T-cell (primary cell): ENCODE measurements at regions not wholly inside any gene's neighbourhood (a gene's known extent, or its start where the extent isn't known, plus 50 kb on each side); places are given as distances from the start of the nearest gene placed in this dataset.
"Not testable (repeated sequence)": the region's sequence is repeated elsewhere in the genome, so short reads cannot be mapped to it uniquely, and the experiment has no call there.

Experiments used
- ATAC-seq, 4 experiments: fragments of 200-7000 bp in 3 of 4; fragments of 150-1000 bp in 1 of 4; cut with Tn5 transposase; replicated peaks in 1 of 4; 1 replicate in 3 of 4; 2 replicates in 1 of 4; pipeline ENCODE4 v1.10.0; 2021; ENCODE audit warnings: moderate library complexity in 3 of 4, mild to moderate bottlenecking in 2 of 4, moderate number of reproducible peaks in 1 of 4
- CTCF ChIA-PET, 2 donors: fragments of 300-600 bp; sonication (Branson Sonifier 250); formaldehyde crosslinking; loops; one replicate each; lab custom pipeline; 2022; ENCODE audit warnings: antibody characterized with exemption in 2 of 2; lab: Charles Lee
- POLR2A ChIA-PET, 2 donors: fragments of 300-600 bp; sonication (Branson Sonifier 250); formaldehyde crosslinking; loops; one replicate each; lab custom pipeline; 2022; ENCODE audit warnings: antibody characterized with exemption in 2 of 2; lab: Charles Lee
- DNase-seq, 35 experiments: peaks; one replicate each; pipeline versions ENCODE4 v3.0.0 to v3.0.0-alpha.2; 2013 to 2023
- H3K27ac ChIP-seq: one replicate; pipeline ENCODE4 v1.5.1; 2013; ENCODE audit warnings: low read length
- H3K27me3 ChIP-seq, 2 experiments: replicated peaks in 1 of 2; 1 replicate in 1 of 2; 2 replicates in 1 of 2; pipeline versions ENCODE4 v1.6.1 to v1.7.0; 2013; ENCODE audit warnings: low read length in 1 of 2, mixed read lengths in 1 of 2; ENCODE audit not compliant: control insufficient read depth in 2 of 2, insufficient read depth in 2 of 2; ENCODE audit errors: extremely low read depth in 1 of 2
- H3K36me3 ChIP-seq, 2 donors: 1 replicate in 1 of 2; 2 replicates in 1 of 2; pipeline versions ENCODE4 v1.6.1 to v1.7.0; 2013; ENCODE audit warnings: low read length in 1 of 2; ENCODE audit not compliant: control insufficient read depth in 2 of 2, insufficient read depth in 1 of 2; ENCODE audit errors: extremely low read depth in 1 of 2
- H3K4me1 ChIP-seq, 2 experiments: 1 replicate in 1 of 2; 2 replicates in 1 of 2; pipeline versions ENCODE4 v1.6.1 to v1.7.0; 2013; ENCODE audit warnings: low read length in 2 of 2, mixed read lengths in 1 of 2; ENCODE audit not compliant: insufficient read depth in 2 of 2, control insufficient read depth in 1 of 2; ENCODE audit errors: extremely low read depth in 1 of 2
- H3K4me3 ChIP-seq, 2 donors: 1 replicate in 1 of 2; 2 replicates in 1 of 2; pipeline versions ENCODE4 v1.5.1 to v1.7.0; 2013; ENCODE audit warnings: mild to moderate bottlenecking in 2 of 2, low read length in 1 of 2, moderate library complexity in 1 of 2; ENCODE audit not compliant: control insufficient read depth in 1 of 2; ENCODE audit errors: extremely low read depth in 1 of 2
- H3K9me3 ChIP-seq: 2 replicates; pipeline ENCODE4 v1.7.0; 2013
- H3K27ac Mint-ChIP-seq, 2 donors: one replicate each; pipeline ENCODE4 v1.8.0; 2020 to 2021; ENCODE audit warnings: mild to moderate bottlenecking in 2 of 2, mixed read lengths in 2 of 2
- H3K27me3 Mint-ChIP-seq, 2 donors: one replicate each; pipeline ENCODE4 v1.8.0; 2021 to 2022; ENCODE audit warnings: mixed read lengths in 2 of 2
- H3K36me3 Mint-ChIP-seq: one replicate; pipeline ENCODE4 v1.8.0; 2021; ENCODE audit warnings: mixed read lengths
- H3K4me1 Mint-ChIP-seq, 3 donors: one replicate each; pipeline ENCODE4 v1.8.0; 2020 to 2022; ENCODE audit warnings: mixed read lengths in 3 of 3, mild to moderate bottlenecking in 1 of 3
- H3K4me3 Mint-ChIP-seq, 3 donors: one replicate each; pipeline ENCODE4 v1.8.0; 2020 to 2022; ENCODE audit warnings: mild to moderate bottlenecking in 3 of 3, mixed read lengths in 3 of 3, moderate library complexity in 3 of 3
- H3K9me3 Mint-ChIP-seq, 3 donors: one replicate each; pipeline ENCODE4 v1.8.0; 2020 to 2022; ENCODE audit warnings: mixed read lengths in 3 of 3
- WGBS: methylation state at CpG from one replicate; pipeline ENCODE4 v1.1.5; 2013; ENCODE audit warnings: missing lambda C conversion rate; ENCODE audit not compliant: insufficient coverage; 5-methylcytosine and 5-hydroxymethylcytosine counted together

GRCh38 chrX:73940893-73941470 is 88.5 kb upstream of the XIST start:
- POLR2A ChIA-PET: interaction anchor here in 1 of 2 donors (0.6 kb wide), 1 partner anchor 18 kb away, joined by 3 read pairs; no protein-coding TSS in a partner anchor
- DNase-seq (no peak), ATAC-seq (no peak)
- Mint-ChIP-seq H3K4me3 (no peak overlapping the region), H3K36me3 (peaks cover 3% of the 10 kb centered on the region), H3K9me3 (no peaks in the 10 kb centered on the region), H3K27ac (no peak overlapping the region), H3K27me3 (no peaks in the 10 kb centered on the region), H3K4me1 (peaks cover 17 to 22% (median 18%) of the 10 kb centered on the region in 3 donors)
- peaks cover 8 to 16% of the 10 kb centered on the region in 2 experiments for H3K4me1 ChIP-seq
- H3K9me3 ChIP-seq: no peaks in the 10 kb centered on the region
- no CpG with 5 or more reads among the region's 2 CpGs for WGBS
- H3K27ac ChIP-seq: no peak overlapping the region
- H3K27me3 ChIP-seq: no peaks in the 10 kb centered on the region
- H3K4me3 ChIP-seq: no peak overlapping the region
- no peaks in the 10 kb centered on the region for H3K36me3 ChIP-seq
- CTCF ChIA-PET: no interaction called here

- H3K27me3 Mint-ChIP-seq, H3K4me1 Mint-ChIP-seq, H3K9me3 ChIP-seq, H3K4me3 ChIP-seq, H3K27ac ChIP-seq, CTCF ChIA-PET, H3K4me3 Mint-ChIP-seq, H3K9me3 Mint-ChIP-seq, H3K36me3 Mint-ChIP-seq, DNase-seq, H3K27me3 ChIP-seq, ATAC-seq, H3K4me1 ChIP-seq, H3K27ac Mint-ChIP-seq, H3K36me3 ChIP-seq: not testable (repeated sequence)
- POLR2A ChIA-PET: interaction anchor here in 1 of 2 donors (0.6 kb wide), 1 partner anchor 20 kb away, joined by 3 read pairs; no protein-coding TSS in a partner anchor
- WGBS: 90% methylated on average over 2 of the region's 15 CpGs
These were observed 85.3 kb upstream of the XIST start for GRCh38 chrX:73937843-73938242.

- DNase-seq (no peak), ATAC-seq (no peak)
- no peaks in the 10 kb centered on the region for H3K9me3 Mint-ChIP-seq
- WGBS: no CpG with 5 or more reads among the region's 2 CpGs
- H3K4me1 Mint-ChIP-seq: no peaks in the 10 kb centered on the region
- Histone ChIP-seq H3K4me3 (no peak overlapping the region), H3K4me1 (no peaks in the 10 kb centered on the region), H3K9me3 (no peaks in the 10 kb centered on the region), H3K36me3 (no peaks in the 10 kb centered on the region), H3K27me3 (no peaks in the 10 kb centered on the region), H3K27ac (no peak overlapping the region)
- H3K27me3 Mint-ChIP-seq: peaks cover 0 to 3% of the 10 kb centered on the region in 2 donors
- H3K36me3 Mint-ChIP-seq: no peaks in the 10 kb centered on the region
- POLR2A ChIA-PET: no interaction called here
- CTCF ChIA-PET: no interaction called here
- no peak overlapping the region for H3K27ac Mint-ChIP-seq
- no peak overlapping the region for H3K4me3 Mint-ChIP-seq
These were observed 80.0 kb upstream of the XIST start for GRCh38 chrX:73932522-73932921.

- Histone ChIP-seq H3K36me3 (no peaks in the 10 kb centered on the region), H3K4me1 (no peaks in the 10 kb centered on the region), H3K27ac (no peak overlapping the region), H3K9me3 (no peaks in the 10 kb centered on the region), H3K4me3 (no peak overlapping the region), H3K27me3 (no peaks in the 10 kb centered on the region)
- H3K27me3 Mint-ChIP-seq: peaks cover 0 to 3% of the 10 kb centered on the region in 2 donors
- no peak for ATAC-seq
- no peaks in the 10 kb centered on the region for H3K36me3 Mint-ChIP-seq
- no peak overlapping the region for H3K27ac Mint-ChIP-seq
- H3K4me3 Mint-ChIP-seq: no peak overlapping the region
- DNase-seq: no peak
- CTCF ChIA-PET: no interaction called here
- no CpG with 5 or more reads among the region's 1 CpG for whole genome bisulfite sequencing
- H3K9me3 Mint-ChIP-seq: no peaks in the 10 kb centered on the region
- no peaks in the 10 kb centered on the region for H3K4me1 Mint-ChIP-seq
- POLR2A ChIA-PET: no interaction called here
These were observed 77.8 kb upstream of the XIST start for GRCh38 chrX:73930300-73930699.

- CTCF ChIA-PET: no interaction called here
- Mint-ChIP-seq H3K27ac (no peak overlapping the region), H3K4me1 (no peaks in the 10 kb centered on the region), H3K36me3 (no peaks in the 10 kb centered on the region), H3K4me3 (no peak overlapping the region), H3K27me3 (peaks cover 0 to 3% of the 10 kb centered on the region in 2 donors), H3K9me3 (no peaks in the 10 kb centered on the region)
- ATAC-seq (no peak), DNase-seq (no peak)
- Histone ChIP-seq H3K4me3 (no peak overlapping the region), H3K27ac (no peak overlapping the region), H3K27me3 (no peaks in the 10 kb centered on the region), H3K9me3 (no peaks in the 10 kb centered on the region), H3K36me3 (no peaks in the 10 kb centered on the region), H3K4me1 (no peaks in the 10 kb centered on the region)
- POLR2A ChIA-PET: no interaction called here
- no CpG with 5 or more reads among the region's 2 CpGs for WGBS
These were observed 70.4 kb upstream of the XIST start for GRCh38 chrX:73922856-73923455.

GRCh38 chrX:73916931-73917667 is 64.6 kb upstream of the XIST start:
- Histone ChIP-seq H3K4me3 (no peak overlapping the region), H3K36me3 (no peaks in the 10 kb centered on the region), H3K4me1 (no peaks in the 10 kb centered on the region), H3K27ac (no peak overlapping the region), H3K27me3 (no peaks in the 10 kb centered on the region), H3K9me3 (no peaks in the 10 kb centered on the region)
- CTCF ChIA-PET: no interaction called here
- no peaks in the 10 kb centered on the region for H3K4me1 Mint-ChIP-seq
- ATAC-seq (no peak), DNase-seq (no peak)
- H3K27me3 Mint-ChIP-seq: peaks cover 0 to 11% of the 10 kb centered on the region in 2 donors
- no peaks in the 10 kb centered on the region for H3K36me3 Mint-ChIP-seq
- no peak overlapping the region for H3K27ac Mint-ChIP-seq
- H3K4me3 Mint-ChIP-seq: no peak overlapping the region
- H3K9me3 Mint-ChIP-seq: no peaks in the 10 kb centered on the region
- POLR2A ChIA-PET: no interaction called here
- no CpG with 5 or more reads among the region's 2 CpGs for WGBS
